GM12873 (cell line): ENCODE measurements at regions not wholly inside any gene's neighbourhood (a gene's known extent, or its start where the extent isn't known, plus 50 kb on each side); places are given as distances from the start of the nearest gene placed in this dataset.

Source experiments
- TF ChIP-seq, protein P1 (sequence below): IDR thresholded peaks from 2 replicates; pipeline ENCODE4 v1.5.1; 2012; ENCODE audit warnings: low read depth, mild to moderate bottlenecking, moderate library complexity, low read length, control low read depth; ENCODE audit not compliant: insufficient read depth; ENCODE audit errors: missing control alignments

DNA sequence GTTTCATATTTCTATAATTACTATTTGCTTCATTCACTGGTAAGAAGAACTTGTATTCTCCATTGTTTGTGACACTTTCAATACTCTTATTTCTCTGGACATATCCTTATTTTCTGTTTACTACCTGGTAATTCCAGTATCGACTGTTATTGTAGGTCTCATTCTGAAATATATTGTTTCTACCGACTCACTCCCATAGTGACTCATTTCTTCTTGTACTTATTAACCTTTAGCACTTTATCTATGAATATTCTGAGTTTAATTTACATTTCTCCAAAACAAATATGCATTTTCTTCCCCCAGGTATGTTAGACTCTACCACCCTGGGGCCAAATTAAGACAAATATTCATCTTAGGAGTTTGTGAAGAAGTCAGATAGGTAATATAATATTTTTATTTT, 164.5 kb upstream of the BTBD3 start:
- TF ChIP-seq, protein P1, sequence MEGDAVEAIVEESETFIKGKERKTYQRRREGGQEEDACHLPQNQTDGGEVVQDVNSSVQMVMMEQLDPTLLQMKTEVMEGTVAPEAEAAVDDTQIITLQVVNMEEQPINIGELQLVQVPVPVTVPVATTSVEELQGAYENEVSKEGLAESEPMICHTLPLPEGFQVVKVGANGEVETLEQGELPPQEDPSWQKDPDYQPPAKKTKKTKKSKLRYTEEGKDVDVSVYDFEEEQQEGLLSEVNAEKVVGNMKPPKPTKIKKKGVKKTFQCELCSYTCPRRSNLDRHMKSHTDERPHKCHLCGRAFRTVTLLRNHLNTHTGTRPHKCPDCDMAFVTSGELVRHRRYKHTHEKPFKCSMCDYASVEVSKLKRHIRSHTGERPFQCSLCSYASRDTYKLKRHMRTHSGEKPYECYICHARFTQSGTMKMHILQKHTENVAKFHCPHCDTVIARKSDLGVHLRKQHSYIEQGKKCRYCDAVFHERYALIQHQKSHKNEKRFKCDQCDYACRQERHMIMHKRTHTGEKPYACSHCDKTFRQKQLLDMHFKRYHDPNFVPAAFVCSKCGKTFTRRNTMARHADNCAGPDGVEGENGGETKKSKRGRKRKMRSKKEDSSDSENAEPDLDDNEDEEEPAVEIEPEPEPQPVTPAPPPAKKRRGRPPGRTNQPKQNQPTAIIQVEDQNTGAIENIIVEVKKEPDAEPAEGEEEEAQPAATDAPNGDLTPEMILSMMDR: no peak

DNA sequence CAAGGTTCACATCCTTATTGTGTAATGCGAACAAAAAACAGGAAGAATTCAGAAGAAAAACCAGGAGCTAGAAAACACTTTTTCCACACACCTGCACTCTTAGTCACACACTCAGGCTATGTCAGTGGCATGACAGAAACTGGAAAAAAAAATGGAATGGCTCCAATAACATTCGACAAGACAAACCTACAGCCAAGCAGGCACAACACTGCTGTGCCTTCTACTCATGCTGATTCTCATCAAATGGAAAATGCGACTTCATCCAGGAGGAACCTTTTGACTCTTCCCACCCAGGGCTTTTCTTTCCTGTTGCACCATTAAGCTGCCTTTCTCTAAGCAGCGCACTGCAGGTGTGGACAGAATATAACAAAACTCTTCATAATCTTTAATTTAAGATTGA, 163.2 kb upstream of the BTBD3 start:
- TF ChIP-seq, protein P1: no peak

DNA sequence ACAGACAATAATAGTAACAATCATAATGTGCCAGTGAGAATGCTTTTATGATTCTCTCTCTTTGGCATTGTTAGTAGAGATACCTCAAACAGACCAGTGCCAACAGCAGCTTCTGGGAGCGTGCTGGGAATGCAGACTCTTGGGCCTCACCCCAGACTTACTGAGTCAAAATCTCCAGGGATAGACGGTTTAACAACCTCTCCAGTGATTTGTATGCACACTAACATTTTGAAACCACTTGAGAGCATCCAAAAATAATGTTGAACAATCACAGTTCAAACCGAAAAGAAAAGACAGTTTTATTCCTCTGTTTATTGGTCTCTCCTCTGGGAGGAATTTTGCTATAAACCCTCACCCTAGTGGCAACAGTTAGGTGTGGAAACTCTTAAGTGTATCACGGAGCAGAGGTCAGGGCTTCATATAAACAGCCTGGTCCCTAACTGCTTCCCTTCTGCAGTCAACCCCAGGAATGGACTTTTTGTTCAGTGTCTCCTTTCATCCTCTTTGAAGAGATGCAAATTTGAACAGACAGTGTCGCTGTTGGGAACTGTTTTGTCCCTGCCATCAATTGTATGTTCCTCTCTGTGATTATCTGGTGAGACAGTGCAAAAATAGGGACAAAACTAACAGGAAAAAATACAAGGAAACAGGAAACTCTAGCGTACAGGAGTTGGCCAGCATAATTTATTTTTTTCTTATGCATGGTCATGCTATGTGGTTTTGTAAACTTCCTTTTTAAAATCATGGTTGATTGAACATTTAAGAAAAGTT, 162.4 kb upstream of the BTBD3 start:
- TF ChIP-seq, protein P1: no peak

DNA sequence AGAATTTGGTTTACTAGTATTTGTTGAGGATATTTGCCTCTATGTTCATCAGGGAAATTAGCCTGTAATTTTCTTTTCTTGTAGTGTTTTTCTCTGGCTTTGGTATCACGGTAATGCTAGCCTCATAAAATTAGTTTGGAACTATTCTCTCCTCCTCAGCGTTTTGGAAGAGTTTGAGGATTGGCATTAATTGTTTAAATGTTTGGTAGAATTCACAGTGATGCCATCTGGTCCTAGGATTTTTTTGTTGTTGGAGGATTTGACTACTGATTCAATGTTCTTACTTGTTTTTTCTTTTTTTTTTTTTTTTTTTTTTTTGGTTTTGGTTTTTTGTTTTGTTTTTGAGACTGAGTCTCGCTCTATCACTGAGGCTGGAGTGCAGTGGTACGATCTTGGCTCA, 156.2 kb upstream of the BTBD3 start:
- TF ChIP-seq, protein P1: no peak

DNA sequence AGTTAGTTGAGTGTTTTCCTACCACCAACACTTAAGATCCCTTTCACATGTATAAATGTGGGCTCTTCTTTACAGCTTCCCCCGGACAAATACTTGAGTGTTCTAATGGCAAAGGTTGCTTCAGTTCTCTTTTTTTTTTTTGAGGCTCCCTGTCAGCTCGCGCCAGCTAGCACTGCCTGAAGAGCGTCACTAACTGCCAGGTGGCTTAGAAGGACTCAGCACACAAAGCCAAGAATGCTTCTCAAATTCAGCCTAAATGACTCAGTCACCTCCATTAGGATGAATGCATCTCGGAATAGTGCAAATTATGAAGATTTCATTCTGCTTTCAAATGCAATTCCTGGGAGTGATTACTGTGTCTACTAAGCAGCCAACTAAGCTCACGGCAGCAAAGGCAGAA, 150.7 kb upstream of the BTBD3 start:
- TF ChIP-seq, protein P1: no peak

DNA sequence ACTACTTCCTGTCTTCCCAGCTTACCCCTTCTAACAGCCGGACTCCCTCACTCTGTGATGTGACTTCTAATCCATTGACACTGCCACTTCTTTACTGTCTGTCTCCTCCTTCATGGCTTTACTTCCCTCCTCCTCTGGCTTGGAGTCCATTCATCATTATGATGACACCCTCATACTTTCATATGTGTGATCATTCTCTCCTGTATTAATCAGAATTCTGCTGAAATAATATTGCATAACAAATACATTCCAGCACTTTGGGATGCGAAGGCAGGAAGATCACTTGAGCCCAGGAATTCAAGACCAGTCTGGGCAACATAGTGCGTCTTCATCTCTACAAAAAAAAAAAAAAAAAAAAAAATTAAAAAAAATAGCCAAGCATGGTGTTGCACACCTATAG, 147.9 kb upstream of the BTBD3 start:
- TF ChIP-seq, protein P1: no peak

DNA sequence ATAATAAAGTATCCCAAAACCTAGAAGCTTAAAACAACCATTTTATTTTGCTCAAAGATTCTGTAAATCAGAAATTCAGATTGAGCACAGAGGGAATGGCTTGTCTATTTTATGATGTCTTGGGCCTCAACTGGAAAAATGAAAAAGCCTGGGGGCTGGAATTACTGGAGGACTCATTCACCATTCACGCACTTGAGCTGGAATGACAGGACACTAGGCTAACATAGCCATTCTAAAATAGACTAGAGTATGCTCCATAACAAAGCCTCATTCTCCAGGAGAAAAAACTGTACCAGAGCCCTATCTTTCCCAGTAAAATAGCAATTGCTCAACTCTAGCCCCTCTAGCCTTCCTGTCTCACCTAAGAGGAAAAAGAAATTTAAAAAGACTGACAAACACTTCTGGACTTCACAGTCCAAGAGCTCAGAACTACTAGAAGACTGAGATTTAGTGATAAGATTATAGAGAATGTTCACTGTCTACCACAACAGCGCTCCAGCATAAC, 145.4 kb upstream of the BTBD3 start:
- TF ChIP-seq, protein P1: no peak
